ENCODE measurements at regions not wholly inside any gene's neighbourhood (a gene's known extent, or its start where the extent isn't known, plus 50 kb on each side); places are given as distances from the start of the nearest gene placed in this dataset.
A peak's percentile ranks its signal among the peaks of the same experiment; 100 is the strongest.

GRCh38 chr9:38298904-38299303 lies 93.6 kb upstream of the ALDH1B1 start:
- no peak for TF ChIP-seq CTCF (IDR thresholded peaks at IDR 0.05; ENCODE audit: low read depth, low read length)
- H3K4me3 ChIP-seq (replicated peaks in 1 of 2; ENCODE audit: low read depth in 2 of 2, low read length in 2 of 2) = no peak overlapping the region
- no peak for DNase-seq (ENCODE audit: low read depth in 2 of 2)

- DNase-seq (ENCODE audit: low read depth in 2 of 2) = no peak
- H3K4me3 ChIP-seq (replicated peaks in 1 of 2; ENCODE audit: low read depth in 2 of 2, low read length in 2 of 2) = no peak overlapping the region
- no peak for TF ChIP-seq CTCF (IDR thresholded peaks at IDR 0.05; ENCODE audit: low read depth, low read length)
Measured at GRCh38 chr9:38298503-38298902, 94.0 kb upstream of the ALDH1B1 start.

- no peak for TF ChIP-seq CTCF (IDR thresholded peaks at IDR 0.05; ENCODE audit: low read depth, low read length)
- no peak for DNase-seq (ENCODE audit: low read depth in 2 of 2)
- H3K4me3 ChIP-seq (replicated peaks in 1 of 2; ENCODE audit: low read depth in 2 of 2, low read length in 2 of 2) = no peak overlapping the region
Measured at GRCh38 chr9:38296807-38297206, 95.7 kb upstream of the ALDH1B1 start.

GRCh38 chr9:38295764-38296163 lies 96.7 kb upstream of the ALDH1B1 start:
- H3K4me3 ChIP-seq (replicated peaks in 1 of 2; ENCODE audit: low read depth in 2 of 2, low read length in 2 of 2) = no peak overlapping the region
- TF ChIP-seq CTCF (IDR thresholded peaks at IDR 0.05; ENCODE audit: low read depth, low read length) = no peak
- DNase-seq (ENCODE audit: low read depth in 2 of 2) = no peak

- DNase-seq (ENCODE audit: low read depth in 2 of 2) = peak in 1 of 2 donors; percentile 5
- TF ChIP-seq CTCF (IDR thresholded peaks at IDR 0.05; ENCODE audit: low read depth, low read length) = no peak
- H3K4me3 ChIP-seq (replicated peaks in 1 of 2; ENCODE audit: low read depth in 2 of 2, low read length in 2 of 2) = no peak overlapping the region
Measured at GRCh38 chr9:38294220-38294960, 98.1 kb upstream of the ALDH1B1 start.

- no peak for DNase-seq (ENCODE audit: low read depth in 2 of 2)
- no peak overlapping the region for H3K4me3 ChIP-seq (replicated peaks in 1 of 2; ENCODE audit: low read depth in 2 of 2, low read length in 2 of 2)
- TF ChIP-seq CTCF (IDR thresholded peaks at IDR 0.05; ENCODE audit: low read depth, low read length) = no peak
Measured at GRCh38 chr9:38293022-38293421, 99.5 kb upstream of the ALDH1B1 start.

- no peak overlapping the region for H3K4me3 ChIP-seq (replicated peaks in 1 of 2; ENCODE audit: low read depth in 2 of 2, low read length in 2 of 2)
- DNase-seq (ENCODE audit: low read depth in 2 of 2) = no peak
- no peak for TF ChIP-seq CTCF (IDR thresholded peaks at IDR 0.05; ENCODE audit: low read depth, low read length)
Measured at GRCh38 chr9:38292480-38292879, 100.0 kb upstream of the ALDH1B1 start.

Data from cardiac fibroblast (primary cell).